NCI-H2081 (cell line): ENCODE measurements at regions not wholly inside any gene's neighbourhood (a gene's known extent, or its start where the extent isn't known, plus 50 kb on each side); places are given as distances from the start of the nearest gene placed in this dataset.
"Not testable (repeated sequence)": the region's sequence is repeated elsewhere in the genome, so short reads cannot be mapped to it uniquely, and the experiment has no call there.

Source experiments
- DNase-seq, 2 experiments: peaks; one replicate each; lab custom pipeline; 2025; lab: John Stamatoyannopoulos, UW

GRCh38 chr3:22381564-22381963, 630.6 kb upstream of the ZNF385D start:
- not testable (repeated sequence) for DNase-seq

- no peak for DNase-seq
Observed at GRCh38 chr3:22383285-22383684, 632.3 kb upstream of the ZNF385D start.

- no peak for DNase-seq
Observed at GRCh38 chr3:22386107-22386506, 635.1 kb upstream of the ZNF385D start.

- DNase-seq = no peak
Observed at GRCh38 chr3:22392286-22392685, 641.3 kb upstream of the ZNF385D start.

GRCh38 chr3:22392859-22393258, 641.8 kb upstream of the ZNF385D start:
- no peak for DNase-seq

- DNase-seq = no peak
Observed at GRCh38 chr3:22399566-22399965, 648.6 kb upstream of the ZNF385D start.

GRCh38 chr3:22401499-22401898, 650.5 kb upstream of the ZNF385D start:
- DNase-seq = no peak

- DNase-seq = no peak
Observed at GRCh38 chr3:22414239-22414638, 663.2 kb upstream of the ZNF385D start.

- not testable (repeated sequence) for DNase-seq
Observed at GRCh38 chr3:22416838-22417446, 665.9 kb upstream of the ZNF385D start.

- DNase-seq = no peak
Observed at GRCh38 chr3:22419261-22419660, 668.3 kb upstream of the ZNF385D start.

GRCh38 chr3:22421589-22421988, 670.6 kb upstream of the ZNF385D start:
- DNase-seq = no peak

GRCh38 chr3:22431334-22431733, 680.3 kb upstream of the ZNF385D start:
- DNase-seq = no peak

- DNase-seq = no peak
Observed at GRCh38 chr3:22439626-22440025, 688.6 kb upstream of the ZNF385D start.

GRCh38 chr3:22441711-22442110, 690.7 kb upstream of the ZNF385D start:
- DNase-seq = no peak

- no peak for DNase-seq
Observed at GRCh38 chr3:22443571-22444233, 692.7 kb upstream of the ZNF385D start.

- not testable (repeated sequence) for DNase-seq
Observed at GRCh38 chr3:22445336-22445735, 694.3 kb upstream of the ZNF385D start.

GRCh38 chr3:22450786-22451400, 699.9 kb upstream of the ZNF385D start:
- no peak for DNase-seq

- DNase-seq = no peak
Observed at GRCh38 chr3:22451501-22451900, 700.5 kb upstream of the ZNF385D start.

GRCh38 chr3:22453906-22454535, 703.0 kb upstream of the ZNF385D start:
- DNase-seq = no peak

GRCh38 chr3:22469995-22470394, 719.0 kb upstream of the ZNF385D start:
- no peak for DNase-seq

GRCh38 chr3:22471557-22471956, 720.5 kb upstream of the ZNF385D start:
- no peak for DNase-seq

GRCh38 chr3:22474706-22475445, 723.9 kb upstream of the ZNF385D start:
- DNase-seq = no peak
